ENCODE measurements at regions not wholly inside any gene's neighbourhood (a gene's known extent, or its start where the extent isn't known, plus 50 kb on each side); places are given as distances from the start of the nearest gene placed in this dataset.
A peak's percentile ranks its signal among the peaks of the same experiment; 100 is the strongest.

DNA sequence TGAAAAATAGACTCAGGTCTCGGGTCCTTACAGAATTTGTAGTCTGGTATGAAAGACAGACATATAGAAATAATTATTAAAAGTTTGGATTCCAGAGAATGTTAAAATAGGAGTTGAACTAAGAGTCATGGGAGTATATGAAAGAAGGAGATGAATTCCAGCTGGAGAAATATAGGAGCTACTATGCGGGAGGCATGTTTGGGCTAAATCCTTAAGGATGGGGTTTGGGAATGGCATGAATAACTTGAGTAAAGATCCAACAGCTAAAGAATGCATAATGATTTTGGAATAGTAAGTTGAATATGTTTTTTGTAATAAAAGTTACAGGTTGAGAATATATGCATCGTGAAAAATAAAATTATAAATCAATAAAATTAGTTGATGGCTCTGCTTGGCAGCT lies 129.4 kb upstream of the SLC5A12 start:
- H3K4me3 ChIP-seq, result no peak overlapping the region
- no peak for DNase-seq
- intact Hi-C loops (cut with DNase I; ENCODE audit: low total_unique reads), result no loop called here
- peak overlapping the region in 1 of 2 donors; percentile 9 for H3K27ac ChIP-seq
- H3K4me1 ChIP-seq, result peaks cover 0 to 75% (median 20%) of the 10 kb centered on the region in 4 donors
- no peaks in the 10 kb centered on the region for H3K9me3 ChIP-seq
- no peaks in the 10 kb centered on the region for H3K36me3 ChIP-seq
- TF ChIP-seq CTCF (IDR thresholded peaks at IDR 0.05), result no peak
- no peaks in the 10 kb centered on the region for H3K27me3 ChIP-seq

DNA sequence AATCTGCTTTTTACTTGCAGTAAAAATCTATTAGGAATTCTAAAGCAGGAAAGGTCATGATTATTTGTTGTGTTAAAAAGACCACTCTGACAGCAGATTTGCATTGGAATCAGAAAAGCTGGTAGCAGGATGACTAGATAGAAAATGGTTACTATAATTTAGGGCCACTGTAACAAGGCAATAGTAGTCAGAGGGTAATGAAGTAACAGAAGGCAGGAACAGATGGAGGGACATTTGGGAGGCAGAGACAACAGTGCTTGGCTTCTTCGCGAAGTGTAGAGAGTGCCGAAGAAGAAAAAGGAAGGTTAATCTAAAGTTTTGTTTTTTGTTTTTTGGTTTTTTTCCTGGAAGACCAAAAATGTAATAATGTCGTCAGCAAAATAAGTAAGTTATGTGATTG lies 129.8 kb upstream of the SLC5A12 start:
- intact Hi-C loops (cut with DNase I; ENCODE audit: low total_unique reads), result no loop called here
- no peaks in the 10 kb centered on the region for H3K9me3 ChIP-seq
- DNase-seq, result no peak
- no peaks in the 10 kb centered on the region for H3K36me3 ChIP-seq
- peaks cover 0 to 71% (median 20%) of the 10 kb centered on the region in 4 donors for H3K4me1 ChIP-seq
- H3K4me3 ChIP-seq, result no peak overlapping the region
- peak overlapping the region in 1 of 2 donors; percentile 9 for H3K27ac ChIP-seq
- no peaks in the 10 kb centered on the region for H3K27me3 ChIP-seq
- TF ChIP-seq CTCF (IDR thresholded peaks at IDR 0.05), result no peak

DNA sequence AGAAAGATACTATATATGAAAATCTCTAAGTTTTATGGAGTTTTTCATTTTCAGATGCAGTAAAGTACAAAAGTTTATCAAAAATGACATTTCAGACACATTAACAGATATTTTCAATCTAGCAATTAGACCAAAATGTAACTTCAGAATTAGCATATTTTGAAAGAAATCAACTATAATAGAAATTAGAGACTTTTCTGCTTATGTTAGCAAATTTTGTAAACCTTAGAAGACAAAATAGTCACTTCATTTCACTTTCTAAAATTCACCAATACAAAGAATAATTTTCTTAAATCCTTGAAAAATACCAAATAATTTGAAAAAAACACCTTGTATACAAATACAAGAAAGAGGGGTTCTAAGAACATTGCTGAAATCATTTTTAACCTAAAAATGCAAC lies 135.8 kb upstream of the FIBIN start:
- peaks cover 0 to 34% (median 0%) of the 10 kb centered on the region in 4 donors for H3K4me1 ChIP-seq
- TF ChIP-seq CTCF (IDR thresholded peaks at IDR 0.05), result no peak
- H3K36me3 ChIP-seq, result no peaks in the 10 kb centered on the region
- no peaks in the 10 kb centered on the region for H3K27me3 ChIP-seq
- intact Hi-C loops (cut with DNase I; ENCODE audit: low total_unique reads), result no loop called here
- DNase-seq, result no peak
- no peak overlapping the region for H3K27ac ChIP-seq
- no peaks in the 10 kb centered on the region for H3K9me3 ChIP-seq
- no peak overlapping the region for H3K4me3 ChIP-seq

GRCh38 chr11:26859416-26859815 lies 134.5 kb upstream of the FIBIN start:
- H3K36me3 ChIP-seq, result no peaks in the 10 kb centered on the region
- no peak overlapping the region for H3K4me3 ChIP-seq
- intact Hi-C loops (cut with DNase I; ENCODE audit: low total_unique reads), result no loop called here
- H3K4me1 ChIP-seq, result peaks cover 0 to 20% (median 0%) of the 10 kb centered on the region in 4 donors
- no peaks in the 10 kb centered on the region for H3K27me3 ChIP-seq
- no peak for DNase-seq
- no peaks in the 10 kb centered on the region for H3K9me3 ChIP-seq
- H3K27ac ChIP-seq, result no peak overlapping the region
- no peak for TF ChIP-seq CTCF (IDR thresholded peaks at IDR 0.05)

DNA sequence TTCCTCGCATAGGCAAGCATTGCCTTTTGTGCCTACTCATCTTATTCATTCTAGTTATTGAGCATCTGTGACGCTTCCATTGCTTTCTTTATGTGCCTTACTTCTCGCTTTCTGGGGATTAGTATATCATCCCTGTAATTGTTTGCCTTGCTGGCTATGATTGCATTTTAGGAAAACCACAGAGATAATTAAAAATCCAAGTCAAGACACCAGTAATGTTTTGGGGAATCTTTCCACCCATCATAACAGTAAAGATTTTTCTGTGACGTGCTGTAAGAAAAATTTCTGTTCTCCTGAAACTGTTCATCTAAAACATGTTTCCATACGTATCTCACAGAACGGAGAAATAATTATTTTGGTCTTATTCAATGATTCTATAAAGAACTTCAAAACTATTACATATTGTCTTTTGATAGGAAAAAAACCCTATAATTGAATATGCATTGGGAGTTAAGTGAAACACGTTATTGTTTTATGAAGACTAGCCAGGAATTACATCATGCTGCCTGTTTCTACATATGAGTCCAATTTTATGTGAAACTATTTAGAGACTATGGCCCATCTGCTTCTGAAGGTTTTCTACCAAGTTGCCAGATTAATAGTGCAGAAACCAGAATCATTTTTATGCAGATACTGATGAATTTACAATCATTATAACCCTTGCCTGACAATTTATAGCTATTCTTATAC lies 133.7 kb upstream of the FIBIN start:
- H3K4me3 ChIP-seq, result no peak overlapping the region
- intact Hi-C loops (cut with DNase I; ENCODE audit: low total_unique reads), result no loop called here
- H3K27ac ChIP-seq, result no peak overlapping the region
- H3K4me1 ChIP-seq, result peaks cover 0 to 14% (median 0%) of the 10 kb centered on the region in 4 donors
- no peak for TF ChIP-seq CTCF (IDR thresholded peaks at IDR 0.05)
- H3K9me3 ChIP-seq, result no peaks in the 10 kb centered on the region
- H3K27me3 ChIP-seq, result no peaks in the 10 kb centered on the region
- no peaks in the 10 kb centered on the region for H3K36me3 ChIP-seq
- no peak for DNase-seq
